Tibial nerve (tissue), 4 donors: ENCODE measurements at regions not wholly inside any gene's neighbourhood (a gene's known extent, or its start where the extent isn't known, plus 50 kb on each side); places are given as distances from the start of the nearest gene placed in this dataset.
"Not testable (repeated sequence)": the region's sequence is repeated elsewhere in the genome, so short reads cannot be mapped to it uniquely, and the experiment has no call there.

Experiments used
- DNase-seq, 2 donors: peaks; one replicate each; pipeline ENCODE4 v3.0.0-alpha.2; 2019; ENCODE audit warnings: low spot score in 2 of 2
- H3K27ac ChIP-seq, 4 donors: fragments of 200-600 bp; sonication (generic) in 3 of 4; one replicate each; pipeline ENCODE4 v1.5.1; 2017 to 2019; ENCODE audit warnings: mild to moderate bottlenecking in 1 of 4
- H3K27me3 ChIP-seq, 2 donors: fragments of 200-600 bp; sonication (generic) in 1 of 2; one replicate each; pipeline versions ENCODE4 v1.5.1 to v1.6.0; 2017 to 2019
- H3K36me3 ChIP-seq, 3 donors: fragments of 200-600 bp; sonication (generic); one replicate each; pipeline ENCODE4 v1.5.1; 2018 to 2019
- H3K4me1 ChIP-seq, 4 donors: fragments of 200-600 bp; sonication (generic) in 3 of 4; one replicate each; pipeline ENCODE4 v1.5.1; 2017 to 2019
- H3K4me3 ChIP-seq, 4 donors: fragments of 200-600 bp; sonication (generic) in 3 of 4; one replicate each; pipeline ENCODE4 v1.5.1; 2017 to 2019; ENCODE audit warnings: mild to moderate bottlenecking in 1 of 4, moderate library complexity in 1 of 4
- H3K9me3 ChIP-seq, 4 donors: fragments of 200-600 bp; sonication (generic) in 3 of 4; one replicate each; pipeline ENCODE4 v1.5.1; 2017 to 2019
- EP300 ChIP-seq, 2 donors: sonication (generic); formaldehyde crosslinking; IDR thresholded peaks; one replicate each; pipeline ENCODE4 v1.6.1; 2017; ENCODE audit warnings: antibody characterized with exemption in 2 of 2, mild to moderate bottlenecking in 1 of 2
- POLR2A ChIP-seq, 2 donors: fragments of 450-650 bp; IDR thresholded peaks; one replicate each; pipeline ENCODE4 v1.6.1; 2017; ENCODE audit warnings: antibody characterized with exemption in 2 of 2, mild to moderate bottlenecking in 2 of 2, moderate library complexity in 2 of 2
- WGBS, 2 donors: methylation state at CpG; one replicate each; pipeline ENCODE4 v1.1.5; 2018; 5-methylcytosine and 5-hydroxymethylcytosine counted together
- TF ChIP-seq, protein P1 (sequence below), 5 experiments: fragments of 200-600 bp in 3 of 5; fragments of 450-650 bp in 2 of 5; sonication (generic) in 3 of 5; IDR thresholded peaks; one replicate each; pipeline ENCODE4 v1.5.1; 2016 to 2019; ENCODE audit warnings: antibody characterized with exemption in 5 of 5, mild to moderate bottlenecking in 3 of 5, moderate library complexity in 2 of 5

- DNase-seq = no peak
Observed at GRCh38 chr4:103272174-103272573, 74.0 kb upstream of the CENPE start.

GRCh38 chr4:103268746-103269145 is 70.6 kb upstream of the CENPE start:
- TF ChIP-seq EP300 (IDR thresholded peaks at IDR 0.05) = no peak
- TF ChIP-seq POLR2A (IDR thresholded peaks at IDR 0.05) = no peak
- TF ChIP-seq, protein P1, sequence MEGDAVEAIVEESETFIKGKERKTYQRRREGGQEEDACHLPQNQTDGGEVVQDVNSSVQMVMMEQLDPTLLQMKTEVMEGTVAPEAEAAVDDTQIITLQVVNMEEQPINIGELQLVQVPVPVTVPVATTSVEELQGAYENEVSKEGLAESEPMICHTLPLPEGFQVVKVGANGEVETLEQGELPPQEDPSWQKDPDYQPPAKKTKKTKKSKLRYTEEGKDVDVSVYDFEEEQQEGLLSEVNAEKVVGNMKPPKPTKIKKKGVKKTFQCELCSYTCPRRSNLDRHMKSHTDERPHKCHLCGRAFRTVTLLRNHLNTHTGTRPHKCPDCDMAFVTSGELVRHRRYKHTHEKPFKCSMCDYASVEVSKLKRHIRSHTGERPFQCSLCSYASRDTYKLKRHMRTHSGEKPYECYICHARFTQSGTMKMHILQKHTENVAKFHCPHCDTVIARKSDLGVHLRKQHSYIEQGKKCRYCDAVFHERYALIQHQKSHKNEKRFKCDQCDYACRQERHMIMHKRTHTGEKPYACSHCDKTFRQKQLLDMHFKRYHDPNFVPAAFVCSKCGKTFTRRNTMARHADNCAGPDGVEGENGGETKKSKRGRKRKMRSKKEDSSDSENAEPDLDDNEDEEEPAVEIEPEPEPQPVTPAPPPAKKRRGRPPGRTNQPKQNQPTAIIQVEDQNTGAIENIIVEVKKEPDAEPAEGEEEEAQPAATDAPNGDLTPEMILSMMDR (IDR thresholded peaks at IDR 0.05) = no peak
- peaks cover 0 to 8% (median 0%) of the 10 kb centered on the region in 4 donors for H3K9me3 ChIP-seq
- H3K36me3 ChIP-seq = no peaks in the 10 kb centered on the region
- no peak overlapping the region for H3K27ac ChIP-seq
- no peaks in the 10 kb centered on the region for H3K27me3 ChIP-seq
- H3K4me3 ChIP-seq = no peak overlapping the region
- DNase-seq = no peak
- no peaks in the 10 kb centered on the region for H3K4me1 ChIP-seq

More at GRCh38 chr4:103272174-103272573, 74.0 kb upstream of the CENPE start:
- Histone ChIP-seq H3K4me1 (no peaks in the 10 kb centered on the region), H3K4me3 (no peak overlapping the region), H3K27ac (no peak overlapping the region), H3K36me3 (no peaks in the 10 kb centered on the region), H3K9me3 (peaks cover 0 to 12% (median 0%) of the 10 kb centered on the region in 4 donors), H3K27me3 (no peaks in the 10 kb centered on the region)
- no peak for TF ChIP-seq EP300 (IDR thresholded peaks at IDR 0.05)
- TF ChIP-seq, protein P1 (IDR thresholded peaks at IDR 0.05) = no peak
- TF ChIP-seq POLR2A (IDR thresholded peaks at IDR 0.05) = no peak

DNA sequence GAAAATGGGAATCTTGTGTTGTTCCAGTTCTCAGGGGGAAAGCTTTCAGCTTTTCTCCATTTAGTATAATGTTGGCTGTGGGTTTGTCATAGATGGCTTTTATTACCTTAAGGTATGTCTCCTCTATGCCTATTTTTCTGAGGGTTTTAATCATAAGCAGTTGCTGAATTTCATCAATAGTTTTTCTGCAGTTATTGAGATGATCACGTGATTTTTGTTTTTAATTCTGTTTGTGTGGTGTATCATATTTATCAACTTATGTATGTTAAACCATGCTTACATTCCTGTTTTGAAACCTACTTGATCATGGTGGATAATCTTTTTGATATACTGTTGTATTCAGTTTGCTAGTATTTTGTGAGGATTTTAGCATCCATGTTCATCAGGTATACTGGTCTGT is 66.8 kb upstream of the CENPE start:
- TF ChIP-seq POLR2A (IDR thresholded peaks at IDR 0.05) = no peak
- TF ChIP-seq, protein P1 (IDR thresholded peaks at IDR 0.05) = no peak
- no peak for TF ChIP-seq EP300 (IDR thresholded peaks at IDR 0.05)
- H3K9me3 ChIP-seq = no peaks in the 10 kb centered on the region

DNA sequence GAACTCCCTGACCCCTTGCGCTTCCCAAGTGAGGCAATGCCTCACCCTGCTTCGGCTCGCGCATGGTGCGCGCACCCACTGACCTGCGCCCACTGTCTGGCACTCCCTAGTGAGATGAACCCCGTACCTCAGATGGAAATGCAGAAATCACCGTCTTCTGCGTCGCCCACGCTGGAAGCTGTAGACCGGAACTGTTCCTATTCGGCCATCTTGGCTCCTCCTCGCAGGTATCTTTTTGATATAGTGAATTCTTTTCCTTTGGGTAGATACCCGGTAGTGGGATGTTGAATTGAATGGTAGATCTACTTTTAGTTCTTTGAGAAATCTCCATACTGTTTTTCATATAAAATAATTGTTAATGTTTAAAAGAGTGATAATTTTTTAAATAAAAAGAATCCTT is 57.9 kb upstream of the CENPE start:
- H3K27me3 ChIP-seq, H3K4me3 ChIP-seq, H3K4me1 ChIP-seq, H3K36me3 ChIP-seq, DNase-seq, H3K9me3 ChIP-seq, H3K27ac ChIP-seq: not testable (repeated sequence)
- 87 to 94% methylated on average over 16 of the region's 16 CpGs for WGBS, 2 donors

More for the DNA sequence above, 66.8 kb upstream of the CENPE start:
- Histone ChIP-seq H3K36me3 (no peaks in the 10 kb centered on the region), H3K27me3 (no peaks in the 10 kb centered on the region), H3K4me3 (no peak overlapping the region), H3K4me1 (no peaks in the 10 kb centered on the region), H3K27ac (no peak overlapping the region)
- WGBS, 2 donors = 88 to 89% methylated on average over 1 of the region's 1 CpG
- no peak for DNase-seq
